ENCODE measurements at regions not wholly inside any gene's neighbourhood (a gene's known extent, or its start where the extent isn't known, plus 50 kb on each side); places are given as distances from the start of the nearest gene placed in this dataset.

DNA sequence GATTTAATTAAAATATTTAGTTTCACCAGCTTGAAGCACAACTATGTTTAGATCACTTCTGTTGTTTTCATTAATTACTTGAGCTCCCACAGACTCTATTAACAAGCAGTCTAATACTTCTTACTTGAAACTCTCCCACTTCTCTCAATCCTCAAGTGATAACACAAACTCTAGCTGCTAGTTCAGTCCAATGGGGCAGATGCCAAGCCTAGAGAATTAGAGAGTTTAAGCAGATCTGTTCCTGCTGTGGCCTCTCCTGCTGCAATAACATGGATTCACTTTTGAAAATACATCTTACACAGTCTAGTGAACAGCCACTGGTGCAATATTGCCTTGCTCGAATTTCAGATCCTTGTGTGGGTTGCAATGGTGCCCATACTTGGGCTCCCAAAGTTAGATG lies 566.4 kb upstream of the SGO1 start:
- no peaks in the 10 kb centered on the region for H3K9me3 Mint-ChIP-seq (ENCODE audit: low read depth, unreplicated experiment)
- CTCF ChIA-PET = no interaction called here
- no peaks in the 10 kb centered on the region for H3K27me3 Mint-ChIP-seq (ENCODE audit: unreplicated experiment)
- no TSS peak for BruUV-seq (replicated peaks)
- no peak for DNase-seq
- H3K4me1 Mint-ChIP-seq (ENCODE audit: low read depth, unreplicated experiment) = no peaks in the 10 kb centered on the region
- H3K36me3 Mint-ChIP-seq (ENCODE audit: insufficient read depth, unreplicated experiment) = no peaks in the 10 kb centered on the region
- no peak overlapping the region for H3K27ac Mint-ChIP-seq (ENCODE audit: unreplicated experiment)
- TF ChIP-seq, protein P1, sequence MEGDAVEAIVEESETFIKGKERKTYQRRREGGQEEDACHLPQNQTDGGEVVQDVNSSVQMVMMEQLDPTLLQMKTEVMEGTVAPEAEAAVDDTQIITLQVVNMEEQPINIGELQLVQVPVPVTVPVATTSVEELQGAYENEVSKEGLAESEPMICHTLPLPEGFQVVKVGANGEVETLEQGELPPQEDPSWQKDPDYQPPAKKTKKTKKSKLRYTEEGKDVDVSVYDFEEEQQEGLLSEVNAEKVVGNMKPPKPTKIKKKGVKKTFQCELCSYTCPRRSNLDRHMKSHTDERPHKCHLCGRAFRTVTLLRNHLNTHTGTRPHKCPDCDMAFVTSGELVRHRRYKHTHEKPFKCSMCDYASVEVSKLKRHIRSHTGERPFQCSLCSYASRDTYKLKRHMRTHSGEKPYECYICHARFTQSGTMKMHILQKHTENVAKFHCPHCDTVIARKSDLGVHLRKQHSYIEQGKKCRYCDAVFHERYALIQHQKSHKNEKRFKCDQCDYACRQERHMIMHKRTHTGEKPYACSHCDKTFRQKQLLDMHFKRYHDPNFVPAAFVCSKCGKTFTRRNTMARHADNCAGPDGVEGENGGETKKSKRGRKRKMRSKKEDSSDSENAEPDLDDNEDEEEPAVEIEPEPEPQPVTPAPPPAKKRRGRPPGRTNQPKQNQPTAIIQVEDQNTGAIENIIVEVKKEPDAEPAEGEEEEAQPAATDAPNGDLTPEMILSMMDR (IDR thresholded peaks at IDR 0.05; ENCODE audit: unreplicated experiment) = no peak
- intact Hi-C loops (cut with micrococcal nuclease; ENCODE audit: unreplicated experiment) = no loop called here
- no peak overlapping the region for H3K4me3 Mint-ChIP-seq (ENCODE audit: low read depth, unreplicated experiment)

DNA sequence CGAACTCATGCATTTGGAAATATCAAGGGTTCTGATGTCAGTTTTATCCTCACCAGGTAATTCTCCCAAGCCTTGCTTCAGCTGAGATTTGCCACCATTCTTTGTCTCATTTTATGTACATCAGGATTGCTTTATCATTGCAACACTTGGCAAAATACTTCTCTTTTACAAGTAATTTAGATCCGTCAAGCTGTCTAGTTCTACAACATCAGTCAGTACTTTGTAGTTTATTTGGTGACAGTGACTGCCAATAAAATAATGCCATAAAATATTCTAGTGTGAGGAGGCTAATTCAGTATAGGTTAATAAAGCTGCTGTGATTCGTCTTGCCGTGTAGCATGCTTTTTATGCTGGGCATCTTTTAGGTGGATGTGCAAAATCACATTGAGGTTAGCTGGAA lies 565.3 kb upstream of the SGO1 start:
- BruUV-seq (replicated peaks) = no TSS peak
- TF ChIP-seq, protein P1 (IDR thresholded peaks at IDR 0.05; ENCODE audit: unreplicated experiment) = no peak
- intact Hi-C loops (cut with micrococcal nuclease; ENCODE audit: unreplicated experiment) = no loop called here

DNA sequence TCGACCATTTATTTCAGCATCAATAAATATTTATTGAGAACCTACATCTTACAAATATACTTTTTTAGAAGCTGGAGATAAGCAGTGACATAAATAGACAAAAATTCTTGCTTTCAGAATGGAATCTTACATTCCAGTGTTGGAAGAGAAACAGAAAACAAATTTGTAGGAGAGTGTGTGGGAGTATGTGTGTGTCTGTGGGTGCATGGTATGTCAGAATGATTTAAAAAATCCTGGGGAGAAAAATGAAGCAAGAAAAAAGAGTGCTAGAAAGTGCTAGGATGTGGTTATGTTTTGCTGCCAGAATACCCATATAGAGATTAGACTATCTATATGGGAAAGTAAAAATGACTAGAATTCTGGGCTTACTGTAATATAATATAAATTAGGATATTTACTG lies 561.7 kb upstream of the SGO1 start:
- no TSS peak for BruUV-seq (replicated peaks)
- H3K4me3 Mint-ChIP-seq (ENCODE audit: low read depth, unreplicated experiment) = no peak overlapping the region
- no peak overlapping the region for H3K27ac Mint-ChIP-seq (ENCODE audit: unreplicated experiment)
- H3K9me3 Mint-ChIP-seq (ENCODE audit: low read depth, unreplicated experiment) = no peaks in the 10 kb centered on the region
- no peak for DNase-seq
- CTCF ChIA-PET = no interaction called here
- intact Hi-C loops (cut with micrococcal nuclease; ENCODE audit: unreplicated experiment) = no loop called here
- H3K4me1 Mint-ChIP-seq (ENCODE audit: low read depth, unreplicated experiment) = no peaks in the 10 kb centered on the region
- no peaks in the 10 kb centered on the region for H3K27me3 Mint-ChIP-seq (ENCODE audit: unreplicated experiment)
- TF ChIP-seq, protein P1 (IDR thresholded peaks at IDR 0.05; ENCODE audit: unreplicated experiment) = no peak
- H3K36me3 Mint-ChIP-seq (ENCODE audit: insufficient read depth, unreplicated experiment) = no peaks in the 10 kb centered on the region

More for the DNA sequence above, 565.3 kb upstream of the SGO1 start:
- H3K36me3 Mint-ChIP-seq (ENCODE audit: insufficient read depth, unreplicated experiment) = no peaks in the 10 kb centered on the region
- H3K27ac Mint-ChIP-seq (ENCODE audit: unreplicated experiment) = no peak overlapping the region
- H3K27me3 Mint-ChIP-seq (ENCODE audit: unreplicated experiment) = no peaks in the 10 kb centered on the region
- CTCF ChIA-PET = interaction anchor here (0.6 kb wide), 1 partner anchor 157 kb away, joined by 3 read pairs; no protein-coding TSS in a partner anchor
- H3K4me1 Mint-ChIP-seq (ENCODE audit: low read depth, unreplicated experiment) = no peaks in the 10 kb centered on the region
- no peak overlapping the region for H3K4me3 Mint-ChIP-seq (ENCODE audit: low read depth, unreplicated experiment)
- no peaks in the 10 kb centered on the region for H3K9me3 Mint-ChIP-seq (ENCODE audit: low read depth, unreplicated experiment)
- no peak for DNase-seq

DNA sequence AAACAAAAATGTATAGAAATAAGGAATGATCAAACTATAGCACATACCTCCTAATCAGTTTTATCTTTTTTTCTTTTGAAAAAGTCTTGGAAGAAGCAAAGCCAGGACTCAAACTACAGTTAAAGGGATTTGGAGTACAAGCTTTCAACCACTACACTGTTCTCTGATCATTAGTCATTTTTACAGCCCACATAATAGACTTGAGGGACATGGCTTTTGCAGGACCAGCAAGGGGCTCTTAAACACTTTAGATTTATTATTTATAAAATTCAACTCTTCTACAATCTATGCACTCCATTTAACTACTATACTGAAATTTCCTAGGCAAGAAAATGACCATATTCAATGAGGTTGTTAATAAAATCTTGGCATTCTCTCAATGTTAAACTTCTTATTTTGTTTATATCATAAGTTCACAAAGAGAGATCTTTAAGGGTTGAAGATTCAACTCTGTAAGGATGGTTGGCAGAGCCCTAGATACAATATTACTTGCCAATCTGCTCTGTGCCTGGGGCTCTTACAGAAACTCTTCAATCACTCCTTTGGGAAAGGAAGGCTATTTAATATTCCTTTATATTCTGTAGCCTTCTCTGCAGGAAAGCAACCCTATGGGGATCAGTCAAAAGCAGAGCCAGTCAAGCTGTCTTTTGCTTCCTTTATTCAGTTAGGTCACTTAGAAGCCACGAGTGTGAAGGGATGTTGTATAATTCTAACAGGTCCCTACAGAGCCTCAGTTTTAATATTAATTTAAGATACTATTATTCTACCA lies 557.7 kb upstream of the SGO1 start:
- CTCF ChIA-PET = no interaction called here
- BruUV-seq (replicated peaks) = no TSS peak

More for the DNA sequence above, 557.7 kb upstream of the SGO1 start:
- no peaks in the 10 kb centered on the region for H3K27me3 Mint-ChIP-seq (ENCODE audit: unreplicated experiment)
- no peaks in the 10 kb centered on the region for H3K4me1 Mint-ChIP-seq (ENCODE audit: low read depth, unreplicated experiment)
- TF ChIP-seq, protein P1 (IDR thresholded peaks at IDR 0.05; ENCODE audit: unreplicated experiment) = no peak
- intact Hi-C loops (cut with micrococcal nuclease; ENCODE audit: unreplicated experiment) = loop anchor here (5.0 kb wide), 2 partner anchors 66 to 516 kb away; no protein-coding TSS in a partner anchor
- DNase-seq = no peak
- H3K9me3 Mint-ChIP-seq (ENCODE audit: low read depth, unreplicated experiment) = no peaks in the 10 kb centered on the region
- no peak overlapping the region for H3K4me3 Mint-ChIP-seq (ENCODE audit: low read depth, unreplicated experiment)
- H3K36me3 Mint-ChIP-seq (ENCODE audit: insufficient read depth, unreplicated experiment) = no peaks in the 10 kb centered on the region
- no peak overlapping the region for H3K27ac Mint-ChIP-seq (ENCODE audit: unreplicated experiment)

All from Calu3 (cell line).